ENCODE measurements at regions not wholly inside any gene's neighbourhood (a gene's known extent, or its start where the extent isn't known, plus 50 kb on each side); places are given as distances from the start of the nearest gene placed in this dataset.

DNA sequence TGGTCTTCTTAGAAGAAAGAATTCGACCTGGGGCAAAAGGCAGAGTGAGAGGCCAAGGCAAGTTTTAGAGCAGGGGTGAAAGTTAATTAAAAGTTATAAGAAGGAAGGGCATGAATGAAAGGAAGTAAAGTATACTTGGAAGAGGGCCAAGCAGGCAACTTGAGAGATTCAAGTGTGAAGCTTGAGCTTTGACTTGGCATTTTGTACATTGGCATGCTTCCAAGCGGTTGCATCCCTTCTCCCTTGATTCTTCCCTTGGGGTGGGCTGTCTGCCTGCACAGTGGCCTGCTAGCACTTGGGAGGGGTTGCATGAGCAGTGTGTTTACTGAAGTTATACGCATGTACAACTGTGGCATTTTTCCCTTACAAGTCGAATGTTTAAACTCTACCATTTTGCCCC, 74.8 kb upstream of the MGAT4C start:
- no peak for TF ChIP-seq EZH2 (IDR thresholded peaks at IDR 0.05; ENCODE audit: insufficient read depth, low read length)
- Mint-ChIP-seq H3K4me1 (ENCODE audit: low read depth, unreplicated experiment) (no peaks in the 10 kb centered on the region), H3K36me3 (ENCODE audit: low read depth, unreplicated experiment) (no peaks in the 10 kb centered on the region), H3K27me3 (ENCODE audit: low read depth, unreplicated experiment) (no peaks in the 10 kb centered on the region), H3K9me3 (ENCODE audit: unreplicated experiment) (no peaks in the 10 kb centered on the region), H3K27ac (ENCODE audit: unreplicated experiment) (no peak overlapping the region), H3K4me3 (ENCODE audit: unreplicated experiment) (no peak overlapping the region)
- Histone ChIP-seq H3K4me3 (ENCODE audit: insufficient read depth, low read depth, low read length) (no peak overlapping the region), H4K20me1 (ENCODE audit: insufficient read depth, low read length) (no peaks in the 10 kb centered on the region), H3K79me2 (ENCODE audit: insufficient read depth, low read length) (no peaks in the 10 kb centered on the region), H2AFZ (ENCODE audit: low read depth, low read length) (no peak overlapping the region), H3K9ac (ENCODE audit: low read length) (no peak overlapping the region), H3K27ac (ENCODE audit: low read depth, low read length) (no peak overlapping the region), H3K27me3 (ENCODE audit: insufficient read depth, low read length) (no peaks in the 10 kb centered on the region), H3K36me3 (ENCODE audit: insufficient read depth, low read length) (no peaks in the 10 kb centered on the region), H3K4me2 (ENCODE audit: low read length) (no peak overlapping the region), H3K9me3 (ENCODE audit: insufficient read depth, low read depth, low read length) (no peaks in the 10 kb centered on the region), H3K4me1 (ENCODE audit: insufficient read depth, low read length) (no peaks in the 10 kb centered on the region)
- no peak for DNase-seq (ENCODE audit: low read depth)
- FAIRE-seq = no peak

- Mint-ChIP-seq H3K27me3 (ENCODE audit: low read depth, unreplicated experiment) (no peaks in the 10 kb centered on the region), H3K9me3 (ENCODE audit: unreplicated experiment) (no peaks in the 10 kb centered on the region), H3K36me3 (ENCODE audit: low read depth, unreplicated experiment) (no peaks in the 10 kb centered on the region), H3K4me3 (ENCODE audit: unreplicated experiment) (no peak overlapping the region), H3K27ac (ENCODE audit: unreplicated experiment) (no peak overlapping the region), H3K4me1 (ENCODE audit: low read depth, unreplicated experiment) (no peaks in the 10 kb centered on the region)
- TF ChIP-seq, protein P1, sequence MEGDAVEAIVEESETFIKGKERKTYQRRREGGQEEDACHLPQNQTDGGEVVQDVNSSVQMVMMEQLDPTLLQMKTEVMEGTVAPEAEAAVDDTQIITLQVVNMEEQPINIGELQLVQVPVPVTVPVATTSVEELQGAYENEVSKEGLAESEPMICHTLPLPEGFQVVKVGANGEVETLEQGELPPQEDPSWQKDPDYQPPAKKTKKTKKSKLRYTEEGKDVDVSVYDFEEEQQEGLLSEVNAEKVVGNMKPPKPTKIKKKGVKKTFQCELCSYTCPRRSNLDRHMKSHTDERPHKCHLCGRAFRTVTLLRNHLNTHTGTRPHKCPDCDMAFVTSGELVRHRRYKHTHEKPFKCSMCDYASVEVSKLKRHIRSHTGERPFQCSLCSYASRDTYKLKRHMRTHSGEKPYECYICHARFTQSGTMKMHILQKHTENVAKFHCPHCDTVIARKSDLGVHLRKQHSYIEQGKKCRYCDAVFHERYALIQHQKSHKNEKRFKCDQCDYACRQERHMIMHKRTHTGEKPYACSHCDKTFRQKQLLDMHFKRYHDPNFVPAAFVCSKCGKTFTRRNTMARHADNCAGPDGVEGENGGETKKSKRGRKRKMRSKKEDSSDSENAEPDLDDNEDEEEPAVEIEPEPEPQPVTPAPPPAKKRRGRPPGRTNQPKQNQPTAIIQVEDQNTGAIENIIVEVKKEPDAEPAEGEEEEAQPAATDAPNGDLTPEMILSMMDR (IDR thresholded peaks at IDR 0.05; ENCODE audit: insufficient read depth, low read depth, low read length) = no peak
- no peak for TF ChIP-seq EZH2 (IDR thresholded peaks at IDR 0.05; ENCODE audit: insufficient read depth, low read length)
- H4K20me1 ChIP-seq (ENCODE audit: insufficient read depth, low read length) = no peaks in the 10 kb centered on the region
- H3K9ac ChIP-seq (ENCODE audit: low read length) = no peak overlapping the region
- H3K4me1 ChIP-seq (ENCODE audit: insufficient read depth, low read length) = no peaks in the 10 kb centered on the region
- no peaks in the 10 kb centered on the region for H3K36me3 ChIP-seq (ENCODE audit: insufficient read depth, low read length)
- H3K27me3 ChIP-seq (ENCODE audit: insufficient read depth, low read length) = no peaks in the 10 kb centered on the region
- H3K79me2 ChIP-seq (ENCODE audit: insufficient read depth, low read length) = no peaks in the 10 kb centered on the region
- no peak overlapping the region for H3K4me2 ChIP-seq (ENCODE audit: low read length)
- FAIRE-seq (no peak), DNase-seq (ENCODE audit: low read depth) (no peak)
- H2AFZ ChIP-seq (ENCODE audit: low read depth, low read length) = no peak overlapping the region
- H3K4me3 ChIP-seq (ENCODE audit: insufficient read depth, low read depth, low read length) = no peak overlapping the region
- H3K9me3 ChIP-seq (ENCODE audit: insufficient read depth, low read depth, low read length) = no peaks in the 10 kb centered on the region
- no peak overlapping the region for H3K27ac ChIP-seq (ENCODE audit: low read depth, low read length)
These were observed 56.0 kb upstream of the MGAT4C start for GRCh38 chr12:86312232-86312631.

Data from astrocyte (in vitro differentiated cells and primary cell).